GM23248 (cell line): ENCODE measurements at regions not wholly inside any gene's neighbourhood (a gene's known extent, or its start where the extent isn't known, plus 50 kb on each side); places are given as distances from the start of the nearest gene placed in this dataset.

Source experiments
- DNase-seq: peaks from one replicate; pipeline ENCODE4 v3.0.0-alpha.2; 2015
- H2AFZ ChIP-seq: fragments of 200-600 bp; sonication (generic); 2 replicates; pipeline ENCODE4 v1.6.1; 2016; ENCODE audit warnings: antibody characterized with exemption
- H3F3A ChIP-seq: fragments of 200-600 bp; sonication (generic); 2 replicates; pipeline ENCODE4 v1.6.1; 2016; ENCODE audit warnings: mild to moderate bottlenecking, antibody characterized with exemption, mixed run types; ENCODE audit not compliant: insufficient read depth
- H3K27ac ChIP-seq: fragments of 200-600 bp; sonication (generic); 2 replicates; pipeline ENCODE4 v1.5.1; 2016; ENCODE audit warnings: mild to moderate bottlenecking
- H3K27me3 ChIP-seq: fragments of 200-600 bp; sonication (generic); replicated peaks from 2 replicates; pipeline ENCODE4 v1.6.1; 2016; ENCODE audit warnings: mild to moderate bottlenecking; ENCODE audit not compliant: insufficient read depth
- H3K36me3 ChIP-seq: fragments of 200-600 bp; sonication (generic); 2 replicates; pipeline ENCODE4 v1.6.1; 2016; ENCODE audit warnings: low read depth, mild to moderate bottlenecking
- H3K4me1 ChIP-seq: fragments of 200-600 bp; sonication (generic); 2 replicates; pipeline ENCODE4 v1.6.1; 2016; ENCODE audit warnings: mild to moderate bottlenecking; ENCODE audit not compliant: insufficient read depth
- H3K4me2 ChIP-seq: fragments of 200-600 bp; sonication (generic); one replicate; pipeline ENCODE4 v1.6.1; 2016; ENCODE audit warnings: mild to moderate bottlenecking; ENCODE audit not compliant: unreplicated experiment
- H3K4me3 ChIP-seq: fragments of 200-600 bp; sonication (generic); 2 replicates; pipeline ENCODE4 v1.5.1; 2016; ENCODE audit warnings: mild to moderate bottlenecking
- H3K79me2 ChIP-seq: fragments of 200-600 bp; sonication (generic); 2 replicates; pipeline ENCODE4 v1.6.1; 2016; ENCODE audit warnings: mild to moderate bottlenecking; ENCODE audit not compliant: insufficient read depth
- H3K9ac ChIP-seq: fragments of 200-600 bp; sonication (generic); 2 replicates; pipeline ENCODE4 v1.6.1; 2016; ENCODE audit warnings: mild to moderate bottlenecking
- H3K9me2 ChIP-seq: fragments of 200-600 bp; sonication (generic); 2 replicates; pipeline ENCODE4 v1.6.1; 2016; ENCODE audit warnings: mixed run types, mild to moderate bottlenecking, moderate library complexity; ENCODE audit not compliant: insufficient read depth
- H3K9me3 ChIP-seq: fragments of 200-600 bp; sonication (generic); one replicate; pipeline ENCODE4 v1.6.1; 2017; ENCODE audit warnings: low read depth
- H4K20me1 ChIP-seq: fragments of 200-600 bp; sonication (generic); 2 replicates; pipeline ENCODE4 v1.6.0; 2016; ENCODE audit not compliant: insufficient read depth
- EZH2 ChIP-seq: fragments of 200-600 bp; sonication (generic); IDR thresholded peaks from 2 replicates; pipeline ENCODE4 v1.6.1; 2018; ENCODE audit warnings: antibody characterized with exemption, mild to moderate bottlenecking; ENCODE audit not compliant: insufficient read depth, poor library complexity, severe bottlenecking
- EZH2phosphoT487 ChIP-seq: fragments of 200-600 bp; sonication (generic); IDR thresholded peaks from 2 replicates; pipeline ENCODE4 v1.6.1; 2018; ENCODE audit warnings: antibody characterized with exemption, moderate library complexity, mild to moderate bottlenecking, low read depth; ENCODE audit not compliant: insufficient read depth
- WGBS, 2 experiments: methylation state at CpG; one replicate each; pipeline ENCODE4 v1.1.6; 2015 to 2017; ENCODE audit warnings: low lambda C conversion rate in 2 of 2, low coverage in 1 of 2; ENCODE audit errors: missing lambda C conversion rate in 2 of 2; 5-methylcytosine and 5-hydroxymethylcytosine counted together
- in situ Hi-C: fragments of 300-500 bp; cut with MboI; formaldehyde crosslinking; loops from 2 replicates; pipeline ENCODE4 v1.15.0; 2020

GRCh38 chr1:243910607-243911006, 60.6 kb upstream of the AKT3 start:
- Histone ChIP-seq H3K9me2 (no peaks in the 10 kb centered on the region), H3K9me3 (no peaks in the 10 kb centered on the region), H3K4me2 (no peak overlapping the region), H3K27me3 (0 out of 2 replicates have a peak, but pooled peaks cover 6% of the 10 kb centered on the region), H4K20me1 (no peaks in the 10 kb centered on the region), H3K9ac (no peak overlapping the region), H3K4me3 (no peak overlapping the region), H3K27ac (no peak overlapping the region), H3F3A (peaks cover 2% of the 10 kb centered on the region; the same call in 1 of the 2 replicates), H3K79me2 (no peaks in the 10 kb centered on the region), H3K36me3 (no peaks in the 10 kb centered on the region), H2AFZ (no peak overlapping the region), H3K4me1 (no peaks in the 10 kb centered on the region)
- no peak for DNase-seq
- no peak for TF ChIP-seq EZH2
- no peak for TF ChIP-seq EZH2phosphoT487
- 71 to 78% methylated on average over 6 of the region's 6 CpGs for WGBS, 2 experiments
- in situ Hi-C loops, result no loop called here

GRCh38 chr1:243903895-243904294, 53.9 kb upstream of the AKT3 start:
- Histone ChIP-seq H3K36me3 (no peaks in the 10 kb centered on the region), H3F3A (no peaks in the 10 kb centered on the region), H3K27ac (no peak overlapping the region), H3K4me1 (no peaks in the 10 kb centered on the region), H3K27me3 (peaks cover 30% of the 10 kb centered on the region), H3K4me3 (no peak overlapping the region), H3K9me3 (no peaks in the 10 kb centered on the region), H3K9me2 (no peaks in the 10 kb centered on the region), H3K9ac (no peak overlapping the region), H2AFZ (no peak overlapping the region), H4K20me1 (no peaks in the 10 kb centered on the region), H3K4me2 (no peak overlapping the region), H3K79me2 (no peaks in the 10 kb centered on the region)
- peak; percentile 59 for DNase-seq
- WGBS, 2 experiments, result 79 to 85% methylated on average over 4 of the region's 4 CpGs
- in situ Hi-C loops, result no loop called here
- no peak for TF ChIP-seq EZH2phosphoT487
- TF ChIP-seq EZH2, result no peak

- H3K27me3 ChIP-seq, result peaks cover 28% of the 10 kb centered on the region
- 57% methylated on average over 4 of the region's 4 CpGs for WGBS, 2 experiments
- no peak overlapping the region for H3K4me2 ChIP-seq
- no peaks in the 10 kb centered on the region for H3F3A ChIP-seq
- H3K36me3 ChIP-seq, result no peaks in the 10 kb centered on the region
- in situ Hi-C loops, result no loop called here
- no peaks in the 10 kb centered on the region for H3K79me2 ChIP-seq
- H3K9ac ChIP-seq, result no peak overlapping the region
- no peak for DNase-seq
- no peaks in the 10 kb centered on the region for H3K9me2 ChIP-seq
- no peak overlapping the region for H3K4me3 ChIP-seq
- H3K27ac ChIP-seq, result no peak overlapping the region
- H3K4me1 ChIP-seq, result no peaks in the 10 kb centered on the region
- H2AFZ ChIP-seq, result no peak overlapping the region
- no peaks in the 10 kb centered on the region for H4K20me1 ChIP-seq
- TF ChIP-seq EZH2phosphoT487 (no peak), EZH2 (no peak)
- no peaks in the 10 kb centered on the region for H3K9me3 ChIP-seq
Measured at GRCh38 chr1:243903041-243903440, 53.0 kb upstream of the AKT3 start.

- H2AFZ ChIP-seq, result no peak overlapping the region
- no peak for DNase-seq
- H3K36me3 ChIP-seq, result no peaks in the 10 kb centered on the region
- no peaks in the 10 kb centered on the region for H3K9me3 ChIP-seq
- no peaks in the 10 kb centered on the region for H4K20me1 ChIP-seq
- H3K4me1 ChIP-seq, result no peaks in the 10 kb centered on the region
- H3K27ac ChIP-seq, result no peak overlapping the region
- no peak overlapping the region for H3K9ac ChIP-seq
- peaks cover 28% of the 10 kb centered on the region for H3K27me3 ChIP-seq
- no peak overlapping the region for H3K4me3 ChIP-seq
- H3K4me2 ChIP-seq, result no peak overlapping the region
- no peaks in the 10 kb centered on the region for H3F3A ChIP-seq
- H3K9me2 ChIP-seq, result no peaks in the 10 kb centered on the region
- TF ChIP-seq EZH2phosphoT487 (no peak), EZH2 (no peak)
- H3K79me2 ChIP-seq, result no peaks in the 10 kb centered on the region
- in situ Hi-C loops, result no loop called here
- WGBS, 2 experiments, result 7 to 10% methylated on average over 2 of the region's 2 CpGs
Measured at GRCh38 chr1:243902100-243902499, 52.1 kb upstream of the AKT3 start.
